HG02840 (cell line): ENCODE measurements at regions not wholly inside any gene's neighbourhood (a gene's known extent, or its start where the extent isn't known, plus 50 kb on each side); places are given as distances from the start of the nearest gene placed in this dataset.
A peak's percentile ranks its signal among the peaks of the same experiment; 100 is the strongest.

Experiments
- ATAC-seq: cut with Tn5 transposase; IDR thresholded peaks from one replicate; pipeline ENCODE4 v1.9.1; 2021; ENCODE audit warnings: mild to moderate bottlenecking, moderate library complexity, moderate number of reproducible peaks; ENCODE audit not compliant: unreplicated experiment, low FRiP score

DNA sequence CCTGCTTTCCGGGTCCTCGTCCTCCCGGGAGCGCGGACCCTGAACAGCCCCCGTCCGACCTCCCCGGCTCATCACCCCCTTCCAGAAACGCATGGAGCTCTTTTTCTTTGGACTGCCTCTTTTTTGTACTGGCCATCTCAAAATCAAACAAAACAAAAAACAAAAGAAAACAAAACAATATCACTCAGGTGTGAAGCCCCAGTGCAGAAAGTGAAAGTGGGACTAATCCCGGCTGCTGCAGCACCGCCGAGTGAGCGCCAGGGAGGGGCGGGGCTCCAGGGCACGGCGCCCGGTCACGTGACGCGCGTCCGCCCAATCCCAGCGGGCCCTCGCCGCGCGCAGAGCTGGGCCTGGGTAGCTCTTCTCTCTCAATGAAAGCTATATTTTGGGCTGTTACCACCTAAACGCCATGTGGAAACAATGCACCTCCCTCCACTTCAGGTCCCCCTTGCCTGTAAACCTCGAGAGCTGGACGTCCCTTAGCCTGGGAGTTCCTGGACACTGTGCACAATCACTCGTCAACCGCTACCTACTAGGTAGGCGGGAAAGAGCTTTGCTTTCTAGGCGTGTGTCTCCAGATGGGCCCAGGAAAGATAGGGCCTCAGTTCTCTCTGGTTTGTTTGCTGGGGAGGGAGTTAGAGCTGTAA lies 93.7 kb upstream of the PRDM1 start:
- ATAC-seq, result peak; percentile 81

DNA sequence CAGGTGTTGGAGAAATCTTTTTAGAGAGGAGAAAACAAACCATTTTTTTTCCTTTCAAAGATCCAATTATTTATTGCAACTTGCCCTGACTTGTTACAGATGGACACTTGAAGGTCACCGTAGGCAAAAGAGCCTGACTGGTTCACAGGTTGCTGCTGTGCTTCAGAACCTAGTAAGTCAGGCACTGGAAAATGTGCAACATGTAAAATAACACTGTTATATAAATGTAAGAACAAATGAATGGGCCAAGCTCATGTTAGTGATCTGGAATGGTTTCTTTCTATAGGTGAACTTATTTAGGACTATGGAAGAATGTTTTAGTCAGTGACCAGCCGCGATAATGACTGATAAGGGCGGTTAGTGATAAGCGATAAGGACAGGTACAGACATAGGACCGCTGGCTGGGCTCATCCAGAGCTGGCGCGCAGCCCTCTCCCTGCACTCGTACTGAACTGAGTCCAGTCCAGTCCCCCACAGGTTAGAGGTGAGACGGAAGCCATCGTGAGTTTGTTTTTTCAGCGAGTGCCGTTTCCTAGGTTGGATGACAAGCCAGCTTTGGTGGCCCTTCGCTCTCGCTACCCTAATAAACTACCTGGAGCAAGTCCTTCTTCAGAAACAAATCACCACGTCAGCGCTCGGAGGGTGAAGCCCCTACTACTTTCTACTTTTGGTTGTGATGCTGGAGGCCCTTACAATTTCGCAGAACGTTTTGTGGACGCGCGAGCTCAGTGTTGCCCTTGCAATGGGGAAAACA lies 94.4 kb upstream of the PRDM1 start:
- peak; percentile 30 for ATAC-seq

DNA sequence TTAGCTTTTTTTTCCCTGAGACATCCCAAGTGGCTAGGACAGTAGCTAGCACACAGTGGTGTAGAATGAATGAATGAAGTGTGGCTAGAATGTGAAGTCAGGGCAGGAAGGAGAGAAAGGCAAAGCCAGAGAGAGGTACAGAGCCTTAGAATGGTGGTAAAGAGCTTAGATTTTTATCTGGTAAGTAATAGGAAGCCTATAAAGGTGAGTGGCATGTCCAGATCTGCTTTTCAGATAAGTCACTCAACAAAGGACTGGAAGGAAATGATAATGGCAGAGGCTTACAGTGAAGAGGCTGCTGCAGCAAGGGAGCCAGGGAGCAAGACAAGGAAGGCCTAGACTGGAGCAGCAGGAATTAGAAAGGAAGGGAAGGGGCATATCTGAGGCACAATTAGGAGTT lies 96.0 kb upstream of the PRDM1 start:
- no peak for ATAC-seq

DNA sequence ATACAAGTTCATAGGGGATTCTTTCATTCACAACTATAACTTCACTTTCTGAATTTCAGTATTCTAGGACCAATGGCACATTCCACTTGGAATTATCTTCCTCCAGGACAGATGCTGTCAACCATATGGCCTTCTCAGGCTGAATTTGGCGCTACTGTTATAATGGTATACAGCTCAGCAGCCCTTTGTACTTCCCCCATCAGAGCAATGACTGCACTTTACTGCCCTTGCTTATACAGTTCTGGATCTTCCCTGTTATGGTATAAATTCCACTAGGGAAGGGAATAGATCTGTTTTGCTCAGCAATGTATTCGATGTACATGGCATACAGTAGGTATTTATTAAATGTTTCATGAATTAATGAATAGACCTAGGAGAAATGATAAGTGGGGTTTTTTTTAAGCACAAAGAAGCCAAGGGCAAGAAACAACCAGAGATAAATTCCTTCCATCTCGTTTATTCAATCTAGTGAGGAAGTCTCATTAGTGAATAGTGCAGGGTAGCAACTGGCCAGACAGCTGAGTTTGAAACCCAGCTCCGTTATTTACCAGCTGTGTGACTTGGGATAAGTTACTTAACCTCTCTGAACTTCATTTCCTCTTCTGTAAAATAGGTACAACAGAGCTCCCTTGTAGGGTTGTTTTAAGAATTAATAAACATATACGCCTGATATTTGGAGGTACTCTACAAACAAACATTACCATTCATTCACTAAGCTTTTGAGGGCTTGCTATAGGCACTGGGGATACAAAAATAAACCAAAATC lies 97.1 kb upstream of the PRDM1 start:
- ATAC-seq, result no peak

DNA sequence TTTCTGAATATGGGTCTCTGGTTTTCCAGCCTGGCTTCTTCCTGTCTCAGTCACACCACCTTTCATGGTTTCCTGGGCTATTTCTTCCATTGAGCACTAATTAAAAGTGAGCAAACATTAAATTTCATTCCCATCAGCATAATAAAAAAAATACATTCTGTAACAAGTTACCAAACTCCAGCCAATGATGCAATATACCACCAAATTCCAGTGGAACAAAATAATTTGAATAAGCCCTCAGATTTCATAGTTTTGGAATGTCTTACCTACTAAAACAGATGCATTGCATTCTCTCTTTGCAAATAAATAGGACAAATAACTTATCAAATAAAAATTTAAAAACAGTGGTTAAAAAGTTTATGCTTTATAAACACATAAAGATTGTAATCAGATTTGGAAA lies 97.8 kb upstream of the PRDM1 start:
- no peak for ATAC-seq

DNA sequence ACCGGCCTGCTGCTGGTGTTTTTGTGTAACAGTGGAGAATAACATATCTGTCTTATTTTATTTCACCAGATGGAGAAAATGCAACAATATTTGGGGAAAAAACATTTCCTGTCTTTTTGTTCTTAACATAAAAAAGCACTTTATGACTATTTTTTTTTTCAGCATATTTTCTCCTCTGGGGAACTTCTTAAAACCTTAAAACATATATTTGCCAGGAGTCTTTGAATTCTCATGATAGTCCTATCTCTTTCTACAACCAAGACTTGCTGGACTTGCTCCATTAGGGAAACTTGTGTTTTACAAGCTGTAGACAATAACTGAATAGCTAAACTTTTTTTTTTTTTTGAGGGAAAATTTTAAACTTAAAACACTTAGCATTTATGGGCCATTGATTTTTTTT lies 98.6 kb upstream of the PRDM1 start:
- ATAC-seq, result no peak

DNA sequence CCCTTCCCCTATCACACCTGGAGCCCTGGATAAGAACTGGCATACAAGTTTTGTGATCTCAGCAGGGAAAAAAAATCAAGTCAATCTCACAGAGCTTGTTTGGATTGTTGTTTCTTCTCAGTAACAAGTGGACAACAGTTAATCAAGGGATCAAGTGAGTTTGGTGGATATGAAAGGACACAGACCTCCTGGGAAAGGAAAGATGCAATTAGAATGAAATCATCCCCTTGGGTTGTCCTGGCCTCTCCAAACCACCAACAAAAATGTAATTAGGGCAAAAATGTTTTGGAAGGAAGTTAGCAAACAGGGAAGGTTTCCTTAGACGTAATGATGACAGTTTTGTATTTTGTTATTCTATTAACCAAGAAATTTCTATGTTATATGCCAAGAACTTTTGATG lies 99.1 kb upstream of the PRDM1 start:
- no peak for ATAC-seq

DNA sequence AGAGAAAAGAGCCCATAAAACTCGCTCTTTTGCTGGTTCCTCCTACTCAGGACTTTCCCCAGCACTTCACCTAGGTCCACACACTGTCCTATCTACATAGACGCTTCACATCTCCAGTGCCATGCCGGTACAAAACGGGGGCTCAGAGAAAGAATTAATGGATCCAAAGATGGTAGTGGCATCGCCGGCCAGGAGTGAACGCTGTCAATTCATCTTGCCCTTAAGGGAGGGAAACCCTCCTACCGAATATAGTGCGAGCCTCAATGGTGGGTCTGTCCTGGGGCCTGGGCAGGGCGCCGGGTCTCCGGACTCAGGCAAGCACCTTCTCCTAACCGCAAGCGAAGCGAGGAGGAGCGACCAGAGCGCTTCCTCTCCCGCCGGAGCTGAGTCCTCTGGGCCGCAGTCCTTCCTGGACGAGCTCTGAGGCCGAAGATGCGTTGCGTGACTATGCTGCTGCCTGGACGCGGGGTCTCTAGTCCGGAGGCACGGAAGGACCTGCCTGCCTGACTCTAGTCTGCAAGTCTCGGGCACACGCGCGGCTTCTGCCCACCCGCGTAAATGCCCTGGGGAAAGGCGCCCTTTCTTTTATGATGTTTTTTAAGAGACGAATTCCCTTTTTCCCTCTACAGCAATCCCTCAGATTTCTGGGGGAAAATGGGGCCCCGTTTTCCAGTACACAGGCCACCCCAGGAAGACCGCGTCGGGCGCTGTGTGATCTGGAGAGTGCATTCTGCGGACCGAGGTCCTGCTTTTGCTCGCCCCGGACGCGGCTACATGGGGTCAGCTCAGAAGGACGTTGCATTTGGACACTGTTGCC lies 100.1 kb upstream of the PRDM1 start:
- no peak for ATAC-seq

DNA sequence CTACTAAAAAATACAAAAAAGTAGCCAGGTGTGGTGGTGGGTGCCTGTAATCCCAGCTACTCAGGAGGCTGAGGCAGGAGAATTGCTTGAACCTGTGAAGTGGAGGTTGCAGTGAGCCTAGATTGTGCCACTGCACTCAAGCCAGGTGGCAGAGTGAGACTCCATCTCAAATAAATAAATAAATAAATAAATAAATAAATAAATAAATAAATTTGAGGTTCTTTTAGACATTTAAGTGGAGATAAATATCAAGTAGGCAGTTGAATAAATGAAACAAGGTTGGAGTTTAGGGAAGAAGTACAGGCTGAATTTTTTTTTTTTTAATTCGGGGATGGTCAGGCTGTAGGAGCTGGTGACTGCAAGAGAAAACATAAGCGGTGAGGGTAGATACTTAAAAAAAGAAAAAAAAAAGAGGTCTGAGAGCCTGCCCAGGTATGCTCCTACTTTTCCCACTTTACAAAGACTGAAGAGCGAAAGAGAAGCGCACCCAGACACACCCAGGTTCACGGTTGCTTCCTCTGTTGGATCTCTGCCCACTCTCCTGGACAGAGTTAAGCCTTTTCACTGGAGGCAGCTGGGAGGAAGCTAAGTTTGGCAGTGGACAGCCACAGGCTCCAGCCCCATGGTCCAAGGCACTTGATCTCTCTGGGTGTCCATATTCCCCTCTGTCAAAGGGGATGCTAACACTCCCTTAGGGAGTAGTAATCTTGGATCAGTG lies 100.9 kb upstream of the PRDM1 start:
- ATAC-seq, result no peak

DNA sequence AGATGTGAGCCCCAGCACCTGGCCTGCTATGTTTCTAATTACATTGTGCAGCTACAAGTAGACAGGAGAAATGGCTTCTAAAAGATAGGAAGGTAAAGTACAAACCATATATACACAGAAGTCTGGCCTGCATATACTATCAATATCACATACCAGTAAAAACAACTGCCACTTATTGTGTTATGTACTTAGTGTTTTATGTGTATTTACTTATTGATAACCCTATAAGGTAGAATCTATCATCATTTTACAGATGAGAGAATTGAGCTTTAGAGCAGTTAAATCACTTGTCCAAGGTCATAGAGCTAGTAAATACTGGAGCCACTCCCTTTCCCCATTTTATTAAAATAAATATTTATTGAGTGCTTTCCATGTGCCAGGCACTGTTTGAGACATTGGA lies 102.4 kb upstream of the PRDM1 start:
- no peak for ATAC-seq

DNA sequence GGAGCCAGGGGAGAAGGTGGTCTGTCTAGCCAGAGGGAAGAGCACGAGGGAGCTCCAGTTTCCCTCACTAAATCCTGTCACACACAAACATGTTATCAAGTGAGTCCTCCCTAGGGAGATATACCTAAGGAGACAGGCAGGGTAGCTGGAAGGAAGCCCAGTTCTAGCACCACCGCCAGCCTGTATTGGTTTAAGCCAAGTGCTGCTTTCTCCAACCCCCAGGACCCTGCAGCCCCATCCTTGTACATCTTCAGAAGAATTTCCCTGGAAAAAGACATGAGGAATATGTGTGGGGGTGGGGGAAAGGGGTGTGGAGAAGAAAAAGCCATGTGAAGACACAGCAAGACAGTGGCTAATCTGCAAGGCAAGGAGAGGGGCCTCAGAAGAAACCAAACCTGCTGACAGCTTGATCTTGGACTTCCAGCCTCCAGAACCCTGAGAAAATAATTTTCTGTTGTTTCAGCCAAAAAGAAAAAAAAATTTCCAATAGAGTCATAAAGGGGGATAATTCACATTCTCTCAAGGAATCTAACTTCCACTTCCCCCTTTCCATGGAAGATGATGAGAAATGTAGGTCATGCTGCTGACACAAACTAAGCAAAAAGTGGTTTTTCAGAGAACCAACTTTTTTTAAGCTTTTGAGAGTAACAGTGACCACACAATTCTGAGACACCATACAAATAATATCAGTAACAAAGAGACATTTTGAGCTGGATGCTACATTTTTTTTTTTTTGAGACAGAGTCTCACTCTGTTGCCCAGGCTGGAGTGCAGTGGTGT lies 103.2 kb upstream of the PRDM1 start:
- ATAC-seq, result no peak

DNA sequence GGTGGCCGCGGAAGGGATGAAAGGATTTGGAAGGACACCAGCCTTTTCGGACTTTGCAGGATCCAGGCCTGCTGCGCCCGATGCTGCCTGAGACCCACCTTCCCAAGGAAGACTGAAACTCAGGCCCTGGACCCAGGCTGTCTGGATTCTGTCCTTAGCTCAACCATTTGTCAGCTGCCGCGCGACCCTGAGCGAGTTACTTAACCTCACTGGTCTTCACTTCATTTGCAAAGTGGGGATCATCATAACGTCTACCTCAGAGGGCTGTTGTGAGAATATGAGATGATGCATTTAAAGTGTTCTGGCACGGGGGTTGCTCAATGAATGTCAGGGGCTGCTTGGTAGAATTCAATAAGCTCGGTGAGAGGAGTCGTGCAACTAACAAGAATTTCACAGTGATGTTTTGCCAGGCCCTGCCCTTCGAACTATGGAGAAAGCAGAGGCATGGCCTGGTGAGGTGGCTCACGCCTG lies 104.2 kb upstream of the PRDM1 start:
- ATAC-seq, result no peak

DNA sequence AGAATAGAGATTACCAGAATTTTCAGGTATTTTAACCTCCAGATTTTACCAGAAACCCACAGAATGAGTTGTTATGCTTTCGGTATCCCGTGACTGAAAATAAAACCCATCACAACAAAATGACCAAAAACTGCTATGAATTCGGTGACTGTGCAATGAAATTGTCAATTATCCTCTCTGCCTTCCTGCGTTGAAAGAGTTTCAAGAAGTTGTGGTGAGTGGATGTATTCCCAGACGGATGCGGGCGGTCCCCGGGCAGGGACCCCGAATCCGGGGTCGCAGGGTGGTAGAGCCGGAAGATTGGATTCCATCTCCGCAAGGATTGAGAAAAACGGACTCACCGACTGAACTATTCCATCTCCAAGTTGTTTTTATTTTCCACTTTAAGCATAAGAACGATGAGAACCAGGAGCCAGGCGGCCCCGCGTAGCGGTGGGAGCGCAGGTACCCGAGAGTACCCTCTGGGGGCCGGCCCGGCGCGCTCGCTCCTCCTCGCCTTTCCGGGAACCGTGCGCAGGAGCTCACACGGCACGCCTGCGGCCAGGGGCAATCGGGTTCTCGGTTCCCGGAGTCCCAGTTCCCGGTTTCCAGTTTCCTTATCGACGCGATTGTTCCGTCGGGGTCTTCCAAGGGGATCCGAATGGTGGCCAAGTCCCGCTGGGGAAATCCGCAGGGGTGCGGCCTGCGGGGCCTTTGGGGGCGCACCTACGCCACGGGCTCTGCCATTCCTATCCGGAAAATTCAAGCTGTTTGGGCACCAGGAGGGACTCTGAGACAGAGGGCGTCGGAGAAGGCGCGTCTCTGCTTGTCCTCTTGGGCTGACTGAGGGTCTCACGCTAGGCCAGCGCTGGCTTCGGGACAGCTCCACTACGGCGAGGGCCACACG lies 104.9 kb upstream of the PRDM1 start:
- ATAC-seq, result no peak

DNA sequence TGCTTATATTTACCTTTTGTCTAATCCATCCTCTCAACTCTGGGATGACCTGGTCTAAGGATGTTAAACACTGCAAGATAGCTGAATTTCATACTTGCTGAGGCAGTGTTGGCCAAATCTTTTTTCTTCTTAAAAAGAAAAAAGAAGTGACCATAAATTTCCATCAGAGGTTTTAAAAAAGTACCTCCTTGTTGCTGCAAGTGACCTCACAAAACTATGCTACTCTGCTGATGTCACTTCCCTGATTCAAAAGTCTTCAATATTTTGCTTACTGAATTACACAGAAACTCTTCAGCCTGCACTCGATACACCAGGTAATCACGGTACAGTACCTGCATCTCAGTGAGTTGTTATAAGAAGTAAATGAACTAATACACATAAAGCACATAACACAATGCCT lies 107.2 kb upstream of the PRDM1 start:
- no peak for ATAC-seq

DNA sequence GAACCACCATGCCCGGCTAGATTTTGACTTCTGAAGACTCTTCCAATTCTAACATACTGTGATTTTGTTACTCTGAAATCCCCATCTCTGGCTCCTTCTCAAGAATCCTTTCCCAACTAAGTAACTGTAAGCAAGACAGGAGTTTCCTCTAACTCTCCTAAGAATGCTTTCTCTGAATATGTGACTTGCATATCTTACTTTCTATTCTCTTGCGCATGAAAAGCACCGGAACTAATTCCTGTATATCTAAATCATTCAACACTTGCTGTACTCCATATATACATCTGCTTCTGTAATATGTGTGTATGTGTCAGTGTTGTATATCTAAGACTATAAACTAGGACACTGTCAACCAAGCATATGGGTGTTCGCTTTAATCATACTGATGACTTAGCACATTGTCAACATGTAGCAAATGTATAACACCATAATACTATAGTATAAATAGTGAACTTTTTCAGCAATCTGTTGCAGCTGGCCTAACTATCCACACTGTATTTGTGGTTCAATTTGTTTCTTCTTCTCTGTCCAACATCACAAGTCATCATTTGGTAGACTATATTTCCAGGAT lies 108.1 kb upstream of the PRDM1 start:
- ATAC-seq, result no peak

DNA sequence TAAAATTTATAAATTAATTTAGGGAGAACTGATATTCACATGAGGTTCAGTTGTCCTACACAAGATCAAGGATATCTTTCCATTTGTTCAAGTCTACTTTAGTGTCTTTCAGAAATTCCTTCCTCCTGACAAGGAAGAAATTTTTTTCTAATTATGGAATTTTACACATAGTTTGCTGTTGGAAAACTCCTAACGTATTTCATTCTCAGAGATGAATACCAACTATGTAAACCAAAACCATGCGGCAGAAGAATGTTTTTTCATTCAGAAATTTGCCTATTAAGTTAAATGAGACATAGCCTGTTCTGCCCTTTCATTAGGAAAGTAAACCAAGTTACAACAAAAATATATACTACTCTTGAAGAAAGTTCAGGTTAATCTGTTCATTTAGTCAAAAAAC lies 111.2 kb upstream of the PRDM1 start:
- no peak for ATAC-seq

DNA sequence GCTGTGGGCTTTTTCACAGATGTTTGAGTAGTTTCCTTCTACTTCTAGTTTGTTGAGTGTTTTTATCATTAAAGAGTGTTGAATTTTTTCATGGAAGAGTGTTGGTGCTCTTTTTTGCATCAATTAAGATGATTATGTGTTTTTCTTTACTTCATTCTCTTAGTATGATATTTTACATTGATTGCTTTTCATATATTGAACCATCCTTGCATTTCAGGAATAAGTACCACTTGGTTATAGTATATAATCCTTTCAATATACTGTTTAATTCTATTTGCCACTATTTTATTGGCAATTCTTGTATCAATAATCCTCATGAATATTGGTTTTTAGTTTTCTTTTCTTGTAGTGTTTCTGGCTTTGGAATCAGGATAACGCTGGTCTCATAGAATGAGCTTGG lies 113.7 kb upstream of the PRDM1 start:
- no peak for ATAC-seq
